HG03442 (cell line): ENCODE measurements at regions not wholly inside any gene's neighbourhood (a gene's known extent, or its start where the extent isn't known, plus 50 kb on each side); places are given as distances from the start of the nearest gene placed in this dataset.
"Not testable (repeated sequence)": the region's sequence is repeated elsewhere in the genome, so short reads cannot be mapped to it uniquely, and the experiment has no call there.

Experiments used
- ATAC-seq: cut with Tn5 transposase; IDR thresholded peaks from one replicate; pipeline ENCODE4 v1.9.1; 2021; ENCODE audit warnings: mild to moderate bottlenecking, moderate library complexity; ENCODE audit not compliant: unreplicated experiment

DNA sequence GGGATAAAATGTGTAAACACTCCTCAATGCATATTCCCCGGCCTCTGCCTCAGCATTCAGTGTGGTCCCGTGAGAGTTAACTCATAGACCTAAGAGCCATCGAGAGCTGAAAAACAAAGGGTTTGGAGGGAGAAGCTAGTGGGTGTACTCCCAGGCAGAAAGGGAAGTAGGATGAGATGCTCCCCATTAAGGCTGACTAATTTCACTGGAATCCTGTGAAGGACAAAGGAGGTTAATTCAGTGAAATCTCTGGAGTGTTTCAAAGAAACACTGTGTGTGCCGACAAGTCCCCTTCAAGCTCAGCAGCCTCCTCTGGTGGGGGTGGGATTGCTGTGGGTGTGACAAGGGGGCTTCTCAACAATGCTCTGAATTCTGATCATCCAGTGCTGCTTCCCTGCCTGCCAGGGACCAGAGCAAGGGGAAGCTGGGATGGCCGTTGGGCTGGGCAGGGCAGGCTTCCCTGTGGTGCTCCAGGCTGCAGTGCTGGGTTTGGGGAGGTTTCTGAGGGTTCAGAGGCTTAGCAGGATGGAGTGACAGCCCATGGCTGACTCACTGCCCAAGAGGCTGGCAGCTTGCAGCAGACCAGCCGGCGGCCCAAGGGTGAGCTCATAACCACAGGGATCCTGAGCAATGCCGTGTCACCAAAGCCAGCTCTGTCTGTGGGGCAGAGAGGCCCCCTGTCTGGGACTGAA is 61.4 kb upstream of the BMAL1 start:
- ATAC-seq: peak; percentile 63

DNA sequence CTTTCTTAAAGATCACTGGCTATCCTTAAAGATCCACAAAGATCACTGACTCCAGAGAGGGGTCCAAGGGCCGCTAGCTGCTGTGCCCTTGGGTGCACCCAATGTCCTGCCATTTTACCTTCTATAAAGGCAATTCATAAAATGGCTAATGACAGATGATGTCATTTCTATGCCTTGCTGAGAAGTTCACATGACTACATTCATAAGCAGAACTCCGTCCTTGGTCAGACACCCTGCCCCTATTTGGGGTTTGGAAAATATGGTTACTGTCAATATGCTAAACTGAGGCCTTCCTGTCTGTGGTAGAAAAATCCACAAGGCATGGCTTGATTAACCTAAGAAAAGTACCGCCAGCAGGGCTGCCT is 60.9 kb upstream of the BMAL1 start:
- ATAC-seq: peak; percentile 15

DNA sequence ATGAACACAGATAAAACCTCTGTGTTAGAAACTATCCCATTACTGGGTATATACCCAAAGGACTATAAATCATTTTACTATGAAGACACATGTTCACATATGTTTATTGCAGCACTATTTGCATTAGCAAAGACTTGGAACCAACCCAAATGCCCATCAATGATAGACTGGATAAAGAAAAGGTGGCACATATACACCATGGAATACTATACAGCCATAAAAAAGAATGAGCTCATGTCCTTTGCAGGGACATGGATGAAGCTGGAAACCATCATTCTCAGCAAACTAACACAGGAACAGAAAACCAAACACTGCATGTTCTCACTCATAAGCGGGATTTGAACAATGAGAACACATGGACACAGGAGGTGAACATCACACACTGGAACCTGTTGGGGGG is 58.9 kb upstream of the BMAL1 start:
- not testable (repeated sequence) for ATAC-seq

DNA sequence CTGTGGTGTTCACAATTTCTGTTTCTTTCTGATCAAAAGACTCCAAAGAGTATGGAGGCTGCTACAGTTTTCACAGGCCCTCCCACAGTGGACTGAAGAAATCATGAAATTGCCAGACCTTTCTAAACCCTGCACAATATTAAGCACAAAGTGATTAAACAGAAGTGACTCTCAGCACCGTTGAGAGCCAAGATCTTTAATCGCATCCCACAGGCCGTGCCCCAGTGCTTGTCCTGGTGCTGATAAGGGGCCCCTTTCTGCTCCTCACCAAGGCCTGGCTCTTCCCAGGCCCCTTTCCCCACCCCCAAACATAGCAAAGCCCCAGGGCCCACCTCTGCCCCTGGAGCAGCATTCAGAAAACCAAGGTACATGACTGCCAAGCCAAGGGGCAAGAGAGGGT is 57.4 kb upstream of the BMAL1 start:
- no peak for ATAC-seq

DNA sequence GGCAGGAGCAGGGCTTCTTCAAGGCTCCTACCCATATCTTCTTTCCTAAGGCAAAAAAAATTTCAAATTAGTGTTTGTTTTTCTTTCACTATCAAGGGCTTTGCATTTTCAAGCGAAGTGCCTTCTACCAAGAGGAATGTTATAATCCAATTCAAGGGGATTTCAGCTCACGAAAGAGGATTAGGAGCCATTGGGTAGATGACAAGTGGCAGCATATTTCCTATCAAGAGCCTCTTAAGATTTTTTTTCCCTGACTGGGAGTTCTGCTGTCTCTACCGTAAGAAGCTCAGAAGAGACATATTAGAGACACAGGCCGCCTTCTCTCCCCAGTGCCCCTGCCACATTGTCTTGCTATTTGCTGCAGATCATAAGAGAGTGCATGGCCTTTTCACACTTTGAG is 55.9 kb upstream of the BMAL1 start:
- no peak for ATAC-seq

DNA sequence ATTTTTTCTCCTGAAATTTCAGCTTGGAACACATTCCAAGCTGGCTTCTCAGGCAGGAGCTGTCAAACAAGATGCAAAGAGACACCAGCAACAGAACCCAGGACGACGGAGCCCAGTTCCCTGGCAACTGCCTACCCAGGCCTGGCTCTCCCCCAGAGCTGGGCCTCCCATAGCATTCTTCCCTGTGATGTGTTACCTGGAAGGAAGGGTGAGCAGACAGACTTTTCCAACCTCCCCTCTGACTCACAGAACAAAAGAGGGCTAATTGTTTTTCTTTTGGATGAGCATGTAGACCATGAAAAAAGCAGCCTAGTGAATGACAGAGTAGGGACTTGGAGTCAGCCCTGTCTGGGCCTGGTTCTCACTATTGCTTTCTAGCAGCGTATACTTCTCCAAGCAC is 55.3 kb upstream of the BMAL1 start:
- ATAC-seq: no peak

DNA sequence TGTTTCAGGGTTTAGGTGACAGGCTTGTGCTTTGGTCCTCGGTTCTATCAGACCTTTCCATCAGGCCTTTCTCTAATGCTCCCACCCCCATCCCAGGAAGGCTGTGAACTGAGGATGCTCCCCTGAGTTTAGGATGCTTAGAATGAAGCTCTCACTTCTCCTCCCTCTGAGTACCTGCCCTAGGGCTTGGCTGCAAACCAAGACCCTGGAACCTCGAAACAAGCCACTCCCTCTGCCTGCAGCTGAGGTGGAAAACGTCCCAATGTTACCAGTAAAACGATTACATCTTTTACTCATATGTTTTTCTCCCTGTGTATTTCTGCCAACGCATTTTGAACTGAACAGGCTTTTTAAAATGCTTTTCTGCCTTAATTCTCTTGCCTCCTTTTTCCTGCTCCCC is 54.5 kb upstream of the BMAL1 start:
- ATAC-seq: no peak

DNA sequence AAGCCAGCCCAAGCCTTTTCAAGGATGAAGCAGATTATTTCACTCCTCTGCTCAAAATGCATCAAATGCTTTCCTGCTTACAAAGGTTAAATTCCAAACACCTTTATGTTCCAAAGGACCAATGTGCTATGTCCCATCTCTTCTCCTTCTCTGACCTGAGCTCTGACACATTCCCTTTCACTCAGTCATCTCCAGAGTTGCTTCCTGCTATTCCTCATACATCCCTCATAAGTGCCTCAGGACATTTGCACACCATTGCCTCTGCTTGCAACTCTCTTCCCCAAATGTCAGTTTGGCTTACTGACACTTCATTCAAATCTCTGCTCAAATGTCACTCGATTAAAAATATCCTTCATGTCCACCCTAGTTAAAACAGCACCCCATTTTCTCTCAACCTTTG is 53.3 kb upstream of the BMAL1 start:
- no peak for ATAC-seq

DNA sequence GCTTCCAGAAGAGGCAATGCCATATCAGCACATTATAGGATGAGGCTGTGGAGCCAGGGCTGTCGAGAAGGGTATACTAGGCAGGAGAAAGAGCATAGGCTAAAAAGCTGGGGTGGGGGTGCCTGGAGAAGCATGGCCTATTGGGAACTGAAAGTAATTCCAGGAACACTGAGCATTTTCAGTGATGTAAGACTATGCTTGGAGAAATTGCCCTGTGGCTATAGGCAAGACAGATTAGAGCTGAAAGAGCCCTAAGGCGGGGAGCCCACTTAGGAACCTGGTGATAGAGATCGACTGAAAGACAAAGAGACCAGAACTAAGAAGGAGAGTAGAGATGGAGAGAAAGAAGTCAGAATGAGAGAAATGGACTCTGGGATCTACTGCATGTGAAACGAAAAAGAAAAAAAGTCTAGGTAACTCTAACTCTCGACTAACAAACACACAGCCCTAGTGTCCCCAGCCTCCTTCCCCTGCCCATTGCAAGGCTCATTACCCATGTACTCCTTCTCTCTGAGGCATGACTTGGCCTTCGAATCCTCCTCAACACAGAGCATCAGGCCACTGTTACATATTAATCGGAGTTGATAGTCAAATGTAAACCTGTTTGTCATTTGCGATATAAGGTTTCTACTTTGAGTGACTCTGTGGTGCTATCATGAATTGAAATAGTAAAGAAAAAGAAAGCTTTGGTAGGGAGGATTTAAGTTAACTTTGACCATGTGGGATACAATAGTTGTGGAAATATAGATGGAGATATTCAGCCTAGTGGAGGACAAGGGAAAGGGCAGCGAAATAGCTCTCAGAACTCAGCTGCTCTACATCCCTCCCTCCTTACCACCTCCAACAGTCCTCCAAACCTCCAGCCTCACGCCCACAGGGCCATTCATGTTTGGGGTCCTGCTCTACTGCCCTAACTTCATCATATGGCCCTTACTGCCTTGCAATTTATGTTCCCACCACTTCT is 52.3 kb upstream of the BMAL1 start:
- ATAC-seq: no peak

DNA sequence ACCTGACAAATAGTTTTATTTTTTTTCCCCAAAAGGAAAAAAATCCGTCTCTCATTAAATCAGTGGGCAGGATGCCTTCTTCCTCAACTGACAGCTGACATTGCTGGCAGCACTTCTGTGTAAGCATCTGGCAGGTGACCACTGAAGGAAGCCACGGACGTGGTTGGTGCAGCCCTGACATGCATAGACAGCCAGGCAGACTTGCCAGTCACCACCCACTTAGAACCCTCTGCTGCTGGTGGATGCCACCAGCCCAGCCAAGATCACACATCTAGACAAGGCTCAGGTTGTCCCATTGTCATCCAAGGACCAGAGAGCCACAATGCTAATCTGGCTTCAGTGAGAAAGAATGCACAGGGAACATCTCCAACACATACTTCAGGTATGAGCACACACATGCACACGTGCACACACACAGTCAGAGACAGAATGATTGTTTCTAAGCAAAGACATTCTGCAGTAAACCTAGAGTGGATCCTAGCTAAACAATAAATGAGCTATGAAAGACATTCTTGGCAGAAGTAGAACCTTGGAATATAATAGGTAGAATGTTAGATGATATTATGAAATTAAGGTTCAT is 49.8 kb upstream of the BMAL1 start:
- ATAC-seq: no peak
